Activated CD8-positive, alpha-beta memory T cell treated with anti-CD3 and anti-CD28 coated beads, Interleukin-2, amount 10 ng/mL, durations not matched to agents 7 days and 5 days (primary cell): ENCODE measurements at regions not wholly inside any gene's neighbourhood (a gene's known extent, or its start where the extent isn't known, plus 50 kb on each side); places are given as distances from the start of the nearest gene placed in this dataset.

ENCODE experiments used
- ATAC-seq: fragments of 150-1000 bp; cut with Tn5 transposase; one replicate; pipeline ENCODE4 v1.10.0; 2021; ENCODE audit warnings: moderate library complexity
- CTCF ChIA-PET: fragments of 350-600 bp; sonication (Branson Sonifier 250); formaldehyde crosslinking; loops from one replicate; lab custom pipeline; 2021; ENCODE audit warnings: antibody characterized with exemption; lab: Charles Lee
- DNase-seq: peaks from one replicate; pipeline ENCODE4 v3.0.0-alpha.2; 2020
- H3K27ac Mint-ChIP-seq: one replicate; pipeline ENCODE4 v1.8.0; 2021; ENCODE audit warnings: mild to moderate bottlenecking, mixed read lengths
- H3K27me3 Mint-ChIP-seq: one replicate; pipeline ENCODE4 v1.8.0; 2021; ENCODE audit warnings: mixed read lengths
- H3K36me3 Mint-ChIP-seq: one replicate; pipeline ENCODE4 v1.8.0; 2021; ENCODE audit warnings: mild to moderate bottlenecking, mixed read lengths
- H3K4me1 Mint-ChIP-seq: one replicate; pipeline ENCODE4 v1.8.0; 2021; ENCODE audit warnings: mixed read lengths
- H3K4me3 Mint-ChIP-seq: one replicate; pipeline ENCODE4 v1.8.0; 2021; ENCODE audit warnings: mild to moderate bottlenecking, moderate library complexity, mixed read lengths
- H3K9me3 Mint-ChIP-seq: one replicate; pipeline ENCODE4 v1.8.0; 2022; ENCODE audit warnings: low read depth, mixed read lengths

- DNase-seq, result no peak
- no peak for ATAC-seq
- Mint-ChIP-seq H3K4me1 (peaks cover 2% of the 10 kb centered on the region), H3K27ac (no peak overlapping the region), H3K36me3 (peaks cover 23% of the 10 kb centered on the region), H3K9me3 (peaks cover 24% of the 10 kb centered on the region), H3K4me3 (no peak overlapping the region), H3K27me3 (peaks cover 29% of the 10 kb centered on the region)
- CTCF ChIA-PET, result no interaction called here
These were observed 151.0 kb downstream of the TRIB2 start for GRCh38 chr2:12867631-12868287.

GRCh38 chr2:12870692-12871091, 154.0 kb downstream of the TRIB2 start:
- peaks cover 4% of the 10 kb centered on the region for H3K36me3 Mint-ChIP-seq
- H3K4me3 Mint-ChIP-seq, result no peak overlapping the region
- CTCF ChIA-PET, result no interaction called here
- DNase-seq, result no peak
- ATAC-seq, result no peak
- H3K4me1 Mint-ChIP-seq, result no peaks in the 10 kb centered on the region
- H3K27me3 Mint-ChIP-seq, result peaks cover 32% of the 10 kb centered on the region
- peaks cover 6% of the 10 kb centered on the region for H3K9me3 Mint-ChIP-seq
- no peak overlapping the region for H3K27ac Mint-ChIP-seq

- ATAC-seq (no peak), DNase-seq (no peak)
- H3K36me3 Mint-ChIP-seq, result no peaks in the 10 kb centered on the region
- no peaks in the 10 kb centered on the region for H3K9me3 Mint-ChIP-seq
- no peak overlapping the region for H3K27ac Mint-ChIP-seq
- H3K4me3 Mint-ChIP-seq, result no peak overlapping the region
- no peaks in the 10 kb centered on the region for H3K4me1 Mint-ChIP-seq
- H3K27me3 Mint-ChIP-seq, result peaks cover 24% of the 10 kb centered on the region
- CTCF ChIA-PET, result no interaction called here
These were observed 155.1 kb downstream of the TRIB2 start for GRCh38 chr2:12871694-12872315.

GRCh38 chr2:12877761-12878160, 161.0 kb downstream of the TRIB2 start:
- H3K4me1 Mint-ChIP-seq, result no peaks in the 10 kb centered on the region
- ATAC-seq, result no peak
- CTCF ChIA-PET, result no interaction called here

GRCh38 chr2:12879649-12880048, 162.9 kb downstream of the TRIB2 start:
- H3K27ac Mint-ChIP-seq, result no peak overlapping the region
- H3K4me3 Mint-ChIP-seq, result no peak overlapping the region
- ATAC-seq (no peak), DNase-seq (no peak)
- CTCF ChIA-PET, result no interaction called here
- no peaks in the 10 kb centered on the region for H3K36me3 Mint-ChIP-seq
- H3K9me3 Mint-ChIP-seq, result no peaks in the 10 kb centered on the region
- H3K4me1 Mint-ChIP-seq, result no peaks in the 10 kb centered on the region
- H3K27me3 Mint-ChIP-seq, result no peaks in the 10 kb centered on the region

More at GRCh38 chr2:12877761-12878160, 161.0 kb downstream of the TRIB2 start:
- no peaks in the 10 kb centered on the region for H3K36me3 Mint-ChIP-seq
- H3K27ac Mint-ChIP-seq, result no peak overlapping the region
- H3K27me3 Mint-ChIP-seq, result peaks cover 8% of the 10 kb centered on the region
- no peak for DNase-seq
- no peaks in the 10 kb centered on the region for H3K9me3 Mint-ChIP-seq
- H3K4me3 Mint-ChIP-seq, result no peak overlapping the region

GRCh38 chr2:12881952-12882351, 165.2 kb downstream of the TRIB2 start:
- ATAC-seq (no peak), DNase-seq (no peak)
- Mint-ChIP-seq H3K4me1 (no peaks in the 10 kb centered on the region), H3K27ac (no peak overlapping the region), H3K9me3 (no peaks in the 10 kb centered on the region), H3K4me3 (no peak overlapping the region), H3K36me3 (no peaks in the 10 kb centered on the region), H3K27me3 (no peaks in the 10 kb centered on the region)
- CTCF ChIA-PET, result interaction anchor here (0.7 to 1.8 kb wide), 5 partner anchors 49 to 391 kb away, joined by 3 to 8 read pairs (median 4); no protein-coding TSS in a partner anchor

- no peaks in the 10 kb centered on the region for H3K4me1 Mint-ChIP-seq
- no peak overlapping the region for H3K4me3 Mint-ChIP-seq
- H3K36me3 Mint-ChIP-seq, result no peaks in the 10 kb centered on the region
- no peak overlapping the region for H3K27ac Mint-ChIP-seq
- DNase-seq (no peak), ATAC-seq (no peak)
- H3K9me3 Mint-ChIP-seq, result no peaks in the 10 kb centered on the region
- no peaks in the 10 kb centered on the region for H3K27me3 Mint-ChIP-seq
- CTCF ChIA-PET, result interaction anchor here (0.7 to 1.8 kb wide), 6 partner anchors 21 to 391 kb away, joined by 3 to 8 read pairs (median 4); no protein-coding TSS in a partner anchor
These were observed 165.7 kb downstream of the TRIB2 start for GRCh38 chr2:12882393-12882792.

GRCh38 chr2:12883906-12884305, 167.2 kb downstream of the TRIB2 start:
- H3K4me3 Mint-ChIP-seq, result no peak overlapping the region
- CTCF ChIA-PET, result interaction anchor here (1.1 kb wide), 1 partner anchor 47 kb away, joined by 4 read pairs; no protein-coding TSS in a partner anchor
- DNase-seq (no peak), ATAC-seq (no peak)
- H3K27me3 Mint-ChIP-seq, result no peaks in the 10 kb centered on the region
- H3K27ac Mint-ChIP-seq, result no peak overlapping the region
- H3K4me1 Mint-ChIP-seq, result no peaks in the 10 kb centered on the region
- no peaks in the 10 kb centered on the region for H3K36me3 Mint-ChIP-seq
- no peaks in the 10 kb centered on the region for H3K9me3 Mint-ChIP-seq

- H3K27ac Mint-ChIP-seq, result no peak overlapping the region
- ATAC-seq, result no peak
- no peaks in the 10 kb centered on the region for H3K9me3 Mint-ChIP-seq
- H3K36me3 Mint-ChIP-seq, result no peaks in the 10 kb centered on the region
- CTCF ChIA-PET, result interaction anchor here (1.1 kb wide), 1 partner anchor 47 kb away, joined by 4 read pairs; no protein-coding TSS in a partner anchor
- H3K4me3 Mint-ChIP-seq, result no peak overlapping the region
- DNase-seq, result no peak
- no peaks in the 10 kb centered on the region for H3K27me3 Mint-ChIP-seq
- no peaks in the 10 kb centered on the region for H3K4me1 Mint-ChIP-seq
These were observed 168.1 kb downstream of the TRIB2 start for GRCh38 chr2:12884713-12885282.

- no peak for DNase-seq
- no peak overlapping the region for H3K27ac Mint-ChIP-seq
- no peaks in the 10 kb centered on the region for H3K27me3 Mint-ChIP-seq
- H3K4me3 Mint-ChIP-seq, result no peak overlapping the region
- H3K4me1 Mint-ChIP-seq, result no peaks in the 10 kb centered on the region
- ATAC-seq, result no peak
- CTCF ChIA-PET, result no interaction called here
- peaks cover 3% of the 10 kb centered on the region for H3K9me3 Mint-ChIP-seq
- peaks cover 3% of the 10 kb centered on the region for H3K36me3 Mint-ChIP-seq
These were observed 173.3 kb downstream of the TRIB2 start for GRCh38 chr2:12890066-12890465.

- peaks cover 3% of the 10 kb centered on the region for H3K36me3 Mint-ChIP-seq
- ATAC-seq, result no peak
- H3K27me3 Mint-ChIP-seq, result no peaks in the 10 kb centered on the region
- CTCF ChIA-PET, result no interaction called here
- no peak for DNase-seq
- no peak overlapping the region for H3K27ac Mint-ChIP-seq
- no peak overlapping the region for H3K4me3 Mint-ChIP-seq
- H3K9me3 Mint-ChIP-seq, result peaks cover 4% of the 10 kb centered on the region
- H3K4me1 Mint-ChIP-seq, result no peaks in the 10 kb centered on the region
These were observed 173.8 kb downstream of the TRIB2 start for GRCh38 chr2:12890481-12890991.

- peaks cover 15% of the 10 kb centered on the region for H3K4me1 Mint-ChIP-seq
- H3K27me3 Mint-ChIP-seq, result no peaks in the 10 kb centered on the region
- H3K36me3 Mint-ChIP-seq, result peaks cover 3% of the 10 kb centered on the region
- H3K4me3 Mint-ChIP-seq, result no peak overlapping the region
- peaks cover 4% of the 10 kb centered on the region for H3K9me3 Mint-ChIP-seq
- CTCF ChIA-PET, result interaction anchor here (1.1 kb wide), 1 partner anchor 37 kb away, joined by 3 read pairs; no protein-coding TSS in a partner anchor
- ATAC-seq, result no peak
- no peak for DNase-seq
- no peak overlapping the region for H3K27ac Mint-ChIP-seq
These were observed 178.3 kb downstream of the TRIB2 start for GRCh38 chr2:12895017-12895416.

GRCh38 chr2:12896318-12896982, 179.7 kb downstream of the TRIB2 start:
- Mint-ChIP-seq H3K27me3 (no peaks in the 10 kb centered on the region), H3K9me3 (peaks cover 4% of the 10 kb centered on the region), H3K4me1 (peaks cover 15% of the 10 kb centered on the region), H3K27ac (no peak overlapping the region), H3K36me3 (peaks cover 3% of the 10 kb centered on the region), H3K4me3 (no peak overlapping the region)
- CTCF ChIA-PET, result interaction anchor here (2.0 kb wide), 1 partner anchor 35 kb away, joined by 7 read pairs; no protein-coding TSS in a partner anchor
- no peak for DNase-seq
- no peak for ATAC-seq
